ENCODE measurements at regions not wholly inside any gene's neighbourhood (a gene's known extent, or its start where the extent isn't known, plus 50 kb on each side); places are given as distances from the start of the nearest gene placed in this dataset.

DNA sequence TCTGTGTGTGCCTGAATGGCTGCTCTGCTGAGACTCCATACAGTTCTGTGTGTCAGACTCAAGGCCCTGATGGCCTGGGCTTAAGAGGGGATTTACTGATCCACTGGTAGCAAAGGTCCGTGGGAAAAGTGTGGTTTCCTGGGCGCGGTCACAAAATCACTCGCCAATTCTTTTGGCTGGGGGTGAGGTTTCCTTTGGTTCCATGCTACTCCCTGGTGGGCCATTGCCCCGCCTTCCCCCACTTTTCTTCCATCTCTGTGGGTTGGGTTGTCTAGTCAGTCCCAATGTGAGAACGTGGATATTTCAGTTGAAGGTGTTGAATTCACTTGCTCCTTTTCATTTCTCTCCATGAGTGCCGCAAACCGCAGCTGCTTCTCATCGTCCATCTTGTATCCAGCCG, 162.7 kb upstream of the NRXN1 start:
- no peak overlapping the region for H3K4me3 ChIP-seq (replicated peaks; ENCODE audit: low read depth, low read length)
- TF ChIP-seq, protein P1, sequence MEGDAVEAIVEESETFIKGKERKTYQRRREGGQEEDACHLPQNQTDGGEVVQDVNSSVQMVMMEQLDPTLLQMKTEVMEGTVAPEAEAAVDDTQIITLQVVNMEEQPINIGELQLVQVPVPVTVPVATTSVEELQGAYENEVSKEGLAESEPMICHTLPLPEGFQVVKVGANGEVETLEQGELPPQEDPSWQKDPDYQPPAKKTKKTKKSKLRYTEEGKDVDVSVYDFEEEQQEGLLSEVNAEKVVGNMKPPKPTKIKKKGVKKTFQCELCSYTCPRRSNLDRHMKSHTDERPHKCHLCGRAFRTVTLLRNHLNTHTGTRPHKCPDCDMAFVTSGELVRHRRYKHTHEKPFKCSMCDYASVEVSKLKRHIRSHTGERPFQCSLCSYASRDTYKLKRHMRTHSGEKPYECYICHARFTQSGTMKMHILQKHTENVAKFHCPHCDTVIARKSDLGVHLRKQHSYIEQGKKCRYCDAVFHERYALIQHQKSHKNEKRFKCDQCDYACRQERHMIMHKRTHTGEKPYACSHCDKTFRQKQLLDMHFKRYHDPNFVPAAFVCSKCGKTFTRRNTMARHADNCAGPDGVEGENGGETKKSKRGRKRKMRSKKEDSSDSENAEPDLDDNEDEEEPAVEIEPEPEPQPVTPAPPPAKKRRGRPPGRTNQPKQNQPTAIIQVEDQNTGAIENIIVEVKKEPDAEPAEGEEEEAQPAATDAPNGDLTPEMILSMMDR (IDR thresholded peaks at IDR 0.05; ENCODE audit: low read length, missing control alignments) = no peak
- no peak for DNase-seq (ENCODE audit: low read depth)

DNA sequence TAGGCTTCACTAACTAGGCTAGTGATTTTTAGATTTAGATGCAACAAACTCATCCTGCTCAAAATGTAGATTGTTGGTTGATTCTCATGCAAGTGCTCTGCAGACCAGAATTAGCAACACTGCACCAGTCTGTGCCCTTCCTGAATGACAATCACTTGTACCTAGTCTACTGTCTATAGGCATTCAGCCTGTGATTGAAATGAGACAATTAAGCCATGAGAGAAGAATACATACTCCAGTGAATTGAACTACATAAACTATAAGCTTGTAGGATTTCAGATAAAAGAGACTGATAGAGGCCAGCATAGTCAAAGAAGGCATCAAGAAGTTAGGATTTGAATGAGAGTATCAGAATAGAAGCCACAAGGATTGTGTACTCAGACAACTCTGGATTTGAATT, 138.3 kb upstream of the NRXN1 start:
- TF ChIP-seq, protein P1 (IDR thresholded peaks at IDR 0.05; ENCODE audit: low read length, missing control alignments) = no peak
- no peak for DNase-seq (ENCODE audit: low read depth)
- H3K4me3 ChIP-seq (replicated peaks; ENCODE audit: low read depth, low read length) = no peak overlapping the region

DNA sequence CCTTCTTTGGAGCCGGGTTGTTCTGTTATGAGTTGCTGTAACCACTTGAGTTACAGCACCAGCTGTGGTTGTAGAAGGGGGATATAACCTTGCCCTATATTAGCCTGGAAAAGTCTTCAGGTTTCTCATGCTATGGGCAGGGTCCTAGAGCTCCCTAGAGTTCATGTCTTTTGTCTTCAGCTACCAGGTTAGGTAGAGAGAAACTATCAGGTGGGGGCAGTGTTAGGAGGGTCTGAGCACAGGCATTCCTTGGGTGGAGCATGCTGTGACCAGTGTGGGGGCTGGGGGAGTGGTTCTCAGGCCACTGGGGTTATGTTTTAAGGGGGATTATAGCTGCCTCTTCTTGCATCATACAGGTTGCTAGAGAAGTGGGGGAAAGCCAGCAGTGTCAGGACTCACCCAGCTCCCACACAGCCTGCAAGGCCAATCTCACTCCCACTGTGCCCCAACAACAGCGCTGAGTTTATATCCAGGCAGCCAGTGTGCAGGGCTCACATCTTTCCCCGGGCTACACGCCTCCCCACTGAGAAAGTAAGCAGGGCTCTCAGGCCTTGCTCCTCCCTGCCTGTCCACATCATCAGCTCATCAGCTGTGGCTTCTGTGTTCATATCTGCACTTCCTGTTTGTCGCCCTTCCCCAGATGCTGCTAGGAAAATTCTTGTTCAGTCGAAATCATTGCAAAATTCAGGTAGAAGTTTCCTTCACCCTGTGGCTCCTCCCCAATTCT, 133.8 kb upstream of the NRXN1 start:
- no peak overlapping the region for H3K4me3 ChIP-seq (replicated peaks; ENCODE audit: low read depth, low read length)
- TF ChIP-seq, protein P1 (IDR thresholded peaks at IDR 0.05; ENCODE audit: low read length, missing control alignments) = no peak
- peak; percentile 6 for DNase-seq (ENCODE audit: low read depth)

DNA sequence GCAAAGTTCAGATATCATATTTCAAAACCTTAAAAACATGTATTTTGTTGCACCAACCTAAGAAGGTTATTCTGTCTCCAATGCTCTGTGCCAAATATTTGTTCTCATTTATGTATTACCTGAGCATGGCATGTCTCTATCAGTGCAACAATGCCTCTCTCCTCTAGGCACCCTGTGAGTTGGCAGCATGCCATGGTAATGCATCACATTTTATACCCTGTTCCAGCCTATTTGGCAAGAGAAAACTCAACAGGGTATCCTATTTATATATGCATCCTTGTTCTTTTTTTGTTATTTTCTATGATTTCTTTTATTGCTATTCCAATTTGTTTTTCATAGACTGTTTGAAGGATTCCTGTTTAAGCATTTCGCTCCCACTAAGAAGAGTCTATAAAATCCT, 126.3 kb upstream of the NRXN1 start:
- DNase-seq (ENCODE audit: low read depth) = no peak
- TF ChIP-seq, protein P1 (IDR thresholded peaks at IDR 0.05; ENCODE audit: low read length, missing control alignments) = no peak
- H3K4me3 ChIP-seq (replicated peaks; ENCODE audit: low read depth, low read length) = no peak overlapping the region

DNA sequence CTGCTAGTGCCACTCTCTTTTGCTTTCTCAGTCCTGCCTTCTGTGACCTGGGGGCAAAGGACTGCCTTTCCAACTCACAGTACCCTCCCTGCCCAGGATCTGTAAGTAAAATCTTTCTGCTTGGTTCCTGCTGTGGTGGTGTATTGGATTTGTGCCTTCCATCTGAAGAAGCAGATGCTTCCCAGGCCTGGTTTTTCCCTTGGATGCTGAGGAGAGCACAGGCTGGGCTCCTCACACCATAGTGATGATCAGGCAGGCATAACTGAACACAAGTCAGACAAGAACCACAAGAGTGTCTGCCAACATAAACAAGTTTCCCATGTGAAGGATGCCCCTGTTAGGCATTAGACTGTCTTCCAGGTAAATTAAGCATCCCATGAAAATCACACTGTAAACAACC, 121.3 kb upstream of the NRXN1 start:
- TF ChIP-seq, protein P1 (IDR thresholded peaks at IDR 0.05; ENCODE audit: low read length, missing control alignments) = no peak
- H3K4me3 ChIP-seq (replicated peaks; ENCODE audit: low read depth, low read length) = no peak overlapping the region
- DNase-seq (ENCODE audit: low read depth) = no peak

DNA sequence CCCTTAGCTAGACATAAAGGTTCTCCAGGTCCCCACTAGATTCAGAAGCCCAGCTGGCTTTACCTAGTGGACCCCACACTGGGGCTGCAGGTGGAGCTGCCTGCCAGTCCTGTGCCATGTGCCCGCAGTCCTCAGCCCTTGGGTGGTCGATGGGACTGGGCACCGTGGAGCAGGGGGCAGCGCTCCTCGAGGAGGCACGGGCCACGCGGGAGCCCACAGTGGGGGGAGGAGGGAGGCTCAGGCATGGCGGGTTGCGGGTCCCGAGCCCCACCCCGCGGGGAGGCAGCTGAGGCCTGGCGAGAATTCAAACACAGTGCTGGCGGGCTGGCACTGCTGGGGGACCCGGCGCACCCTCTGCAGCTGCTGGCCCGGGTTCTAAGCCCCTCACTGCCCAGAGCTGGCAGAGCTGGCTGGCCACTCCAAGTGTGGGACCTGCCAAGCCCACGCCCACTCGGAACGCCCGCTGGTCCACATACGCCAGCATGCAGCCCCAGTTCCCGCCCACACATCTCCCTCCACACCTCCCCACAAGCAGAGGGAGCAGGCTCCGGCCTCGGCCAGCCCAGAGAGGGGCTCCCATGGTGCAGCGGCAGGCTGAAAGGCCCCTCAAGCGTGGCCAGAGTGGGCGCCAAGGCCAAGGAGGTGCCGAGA, 119.7 kb upstream of the NRXN1 start:
- TF ChIP-seq, protein P1 (IDR thresholded peaks at IDR 0.05; ENCODE audit: low read length, missing control alignments) = no peak
- DNase-seq (ENCODE audit: low read depth) = no peak
- no peak overlapping the region for H3K4me3 ChIP-seq (replicated peaks; ENCODE audit: low read depth, low read length)

DNA sequence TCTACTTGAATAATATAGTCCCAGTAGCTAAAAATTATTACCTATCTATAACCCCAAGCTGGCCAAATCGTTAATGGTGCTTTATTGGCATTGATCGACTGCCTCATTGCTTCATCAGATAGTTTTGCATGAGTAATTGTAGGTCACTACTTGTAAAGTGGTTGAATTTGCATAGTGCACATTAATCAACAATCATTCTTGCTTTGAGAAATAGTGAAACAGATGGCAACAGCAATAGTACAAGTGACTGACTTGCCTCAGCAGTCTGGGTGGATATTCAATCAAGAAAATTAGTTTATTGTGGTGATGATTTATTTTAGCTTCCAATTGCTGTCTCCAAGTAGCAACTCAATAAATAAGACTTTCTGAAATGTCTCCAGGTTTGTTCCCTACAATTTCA, 117.8 kb upstream of the NRXN1 start:
- no peak overlapping the region for H3K4me3 ChIP-seq (replicated peaks; ENCODE audit: low read depth, low read length)
- no peak for DNase-seq (ENCODE audit: low read depth)
- TF ChIP-seq, protein P1 (IDR thresholded peaks at IDR 0.05; ENCODE audit: low read length, missing control alignments) = no peak
